Astrocyte (in vitro differentiated cells and primary cell): ENCODE measurements at regions not wholly inside any gene's neighbourhood (a gene's known extent, or its start where the extent isn't known, plus 50 kb on each side); places are given as distances from the start of the nearest gene placed in this dataset.

Experiments used
- DNase-seq: peaks from one replicate; pipeline ENCODE4 v3.0.0-alpha.2; 2010; ENCODE audit warnings: low read depth
- FAIRE-seq: peaks from 2 replicates; lab custom pipeline; 2011; peaks lifted over from hg19 to GRCh38; lab: Jason Lieb, UNC
- H2AFZ ChIP-seq: 2 replicates; pipeline ENCODE4 v1.6.0; 2012; ENCODE audit warnings: low read depth, low read length, inconsistent platforms
- H3K27ac ChIP-seq: 2 replicates; pipeline ENCODE4 v1.5.1; 2011; ENCODE audit warnings: low read depth, low read length, inconsistent platforms
- H3K27me3 ChIP-seq: 2 replicates; pipeline ENCODE4 v1.6.0; 2011; ENCODE audit warnings: low read length, inconsistent platforms; ENCODE audit not compliant: insufficient read depth
- H3K36me3 ChIP-seq: 2 replicates; pipeline ENCODE4 v1.5.1; 2011; ENCODE audit warnings: low read length, inconsistent platforms; ENCODE audit not compliant: insufficient read depth
- H3K4me1 ChIP-seq: 2 replicates; pipeline ENCODE4 v1.5.1; 2011; ENCODE audit warnings: low read length, inconsistent platforms; ENCODE audit not compliant: insufficient read depth
- H3K4me2 ChIP-seq: 2 replicates; pipeline ENCODE4 v1.6.0; 2012; ENCODE audit warnings: low read length, inconsistent platforms
- H3K4me3 ChIP-seq: 2 replicates; pipeline ENCODE4 v1.5.1; 2011; ENCODE audit warnings: low read depth, mild to moderate bottlenecking, low read length, inconsistent platforms; ENCODE audit not compliant: insufficient read depth
- H3K79me2 ChIP-seq: 2 replicates; pipeline ENCODE4 v1.6.0; 2012; ENCODE audit warnings: mild to moderate bottlenecking, low read length, inconsistent platforms; ENCODE audit not compliant: insufficient read depth
- H3K9ac ChIP-seq: 2 replicates; pipeline ENCODE4 v1.6.0; 2012; ENCODE audit warnings: mild to moderate bottlenecking, low read length, inconsistent platforms
- H3K9me3 ChIP-seq: 2 replicates; pipeline ENCODE4 v1.5.1; 2012; ENCODE audit warnings: low read depth, mild to moderate bottlenecking, low read length, inconsistent platforms; ENCODE audit not compliant: insufficient read depth
- H4K20me1 ChIP-seq: 2 replicates; pipeline ENCODE4 v1.6.0; 2012; ENCODE audit warnings: low read length, inconsistent platforms; ENCODE audit not compliant: insufficient read depth
- H3K27ac Mint-ChIP-seq: one replicate; pipeline ENCODE4 v1.8.0; 2021; ENCODE audit warnings: mild to moderate bottlenecking, mixed read lengths; ENCODE audit not compliant: unreplicated experiment
- H3K27me3 Mint-ChIP-seq: one replicate; pipeline ENCODE4 v1.8.0; 2021; ENCODE audit warnings: low read depth, mixed read lengths; ENCODE audit not compliant: unreplicated experiment
- H3K36me3 Mint-ChIP-seq: one replicate; pipeline ENCODE4 v1.8.0; 2021; ENCODE audit warnings: low read depth, mixed read lengths; ENCODE audit not compliant: unreplicated experiment
- H3K4me1 Mint-ChIP-seq: one replicate; pipeline ENCODE4 v1.8.0; 2021; ENCODE audit warnings: low read depth, mixed read lengths; ENCODE audit not compliant: unreplicated experiment
- H3K4me3 Mint-ChIP-seq: one replicate; pipeline ENCODE4 v1.8.0; 2021; ENCODE audit warnings: mild to moderate bottlenecking, moderate library complexity, mixed read lengths; ENCODE audit not compliant: unreplicated experiment
- H3K9me3 Mint-ChIP-seq: one replicate; pipeline ENCODE4 v1.8.0; 2021; ENCODE audit warnings: mild to moderate bottlenecking, mixed read lengths; ENCODE audit not compliant: unreplicated experiment
- EZH2 ChIP-seq: IDR thresholded peaks from 2 replicates; pipeline ENCODE4 v1.6.1; 2012; ENCODE audit warnings: mild to moderate bottlenecking, low read length, inconsistent platforms; ENCODE audit not compliant: insufficient read depth
- TF ChIP-seq, protein P1 (sequence below): IDR thresholded peaks from 2 replicates; pipeline ENCODE4 v1.5.1; 2011; ENCODE audit warnings: low read depth, mild to moderate bottlenecking, inconsistent platforms, low read length, moderate library complexity; ENCODE audit not compliant: insufficient read depth

DNA sequence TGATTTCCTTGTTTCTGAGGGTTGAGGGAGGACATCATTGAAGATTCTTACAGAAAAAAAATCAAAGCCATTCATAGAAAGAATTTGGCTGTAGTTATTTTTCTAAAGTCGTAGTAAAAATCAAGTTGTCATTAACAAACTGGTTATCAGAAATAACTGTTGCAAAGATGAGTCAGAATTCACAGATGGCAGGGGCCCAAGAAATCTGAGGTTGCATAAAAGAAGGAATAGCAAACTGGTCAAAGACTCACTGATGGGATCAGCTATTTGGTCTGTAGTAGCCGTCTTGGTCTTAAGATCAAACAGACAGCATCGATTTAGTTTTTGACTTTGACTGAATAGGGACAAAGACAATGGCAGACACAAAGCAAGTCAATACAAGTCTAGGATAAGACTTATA lies 334.3 kb downstream of the FIGN start:
- Mint-ChIP-seq H3K4me1 (peaks cover 2% of the 10 kb centered on the region), H3K9me3 (no peaks in the 10 kb centered on the region), H3K4me3 (no peak overlapping the region), H3K36me3 (no peaks in the 10 kb centered on the region), H3K27me3 (no peaks in the 10 kb centered on the region), H3K27ac (no peak overlapping the region)
- no peaks in the 10 kb centered on the region for H3K4me1 ChIP-seq
- H3K27me3 ChIP-seq, result no peaks in the 10 kb centered on the region
- no peak overlapping the region for H3K4me3 ChIP-seq
- no peak overlapping the region for H2AFZ ChIP-seq
- no peaks in the 10 kb centered on the region for H3K9me3 ChIP-seq
- no peak overlapping the region for H3K27ac ChIP-seq
- FAIRE-seq, result no peak
- no peaks in the 10 kb centered on the region for H3K79me2 ChIP-seq
- peak overlapping the region; percentile 3 for H3K4me2 ChIP-seq
- no peak overlapping the region for H3K9ac ChIP-seq
- DNase-seq, result peak; percentile 74
- TF ChIP-seq, protein P1, sequence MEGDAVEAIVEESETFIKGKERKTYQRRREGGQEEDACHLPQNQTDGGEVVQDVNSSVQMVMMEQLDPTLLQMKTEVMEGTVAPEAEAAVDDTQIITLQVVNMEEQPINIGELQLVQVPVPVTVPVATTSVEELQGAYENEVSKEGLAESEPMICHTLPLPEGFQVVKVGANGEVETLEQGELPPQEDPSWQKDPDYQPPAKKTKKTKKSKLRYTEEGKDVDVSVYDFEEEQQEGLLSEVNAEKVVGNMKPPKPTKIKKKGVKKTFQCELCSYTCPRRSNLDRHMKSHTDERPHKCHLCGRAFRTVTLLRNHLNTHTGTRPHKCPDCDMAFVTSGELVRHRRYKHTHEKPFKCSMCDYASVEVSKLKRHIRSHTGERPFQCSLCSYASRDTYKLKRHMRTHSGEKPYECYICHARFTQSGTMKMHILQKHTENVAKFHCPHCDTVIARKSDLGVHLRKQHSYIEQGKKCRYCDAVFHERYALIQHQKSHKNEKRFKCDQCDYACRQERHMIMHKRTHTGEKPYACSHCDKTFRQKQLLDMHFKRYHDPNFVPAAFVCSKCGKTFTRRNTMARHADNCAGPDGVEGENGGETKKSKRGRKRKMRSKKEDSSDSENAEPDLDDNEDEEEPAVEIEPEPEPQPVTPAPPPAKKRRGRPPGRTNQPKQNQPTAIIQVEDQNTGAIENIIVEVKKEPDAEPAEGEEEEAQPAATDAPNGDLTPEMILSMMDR, result no peak
- TF ChIP-seq EZH2, result no peak
- no peaks in the 10 kb centered on the region for H3K36me3 ChIP-seq
- no peaks in the 10 kb centered on the region for H4K20me1 ChIP-seq

DNA sequence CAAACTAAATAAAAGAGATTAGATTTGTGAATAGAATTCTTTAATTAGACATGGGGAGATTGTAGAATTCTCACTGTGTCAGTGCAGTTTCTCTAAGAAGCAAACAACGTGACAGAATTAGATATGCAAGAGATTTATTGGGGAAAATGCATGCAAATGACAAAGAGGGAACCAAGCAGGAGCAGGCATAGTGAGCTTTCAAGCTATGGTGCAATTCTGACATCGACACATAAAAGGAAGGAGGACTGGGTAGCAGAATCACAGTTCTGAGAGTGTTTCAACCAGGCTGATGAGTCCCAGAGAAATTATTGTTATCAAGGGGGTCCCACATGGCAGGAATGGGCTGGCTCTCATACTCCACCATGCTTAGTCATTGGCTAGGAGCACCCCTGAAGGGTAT lies 338.4 kb downstream of the FIGN start:
- FAIRE-seq (no peak), DNase-seq (no peak)
- Histone ChIP-seq H3K9me3 (no peaks in the 10 kb centered on the region), H4K20me1 (no peaks in the 10 kb centered on the region), H3K79me2 (no peaks in the 10 kb centered on the region), H3K36me3 (no peaks in the 10 kb centered on the region), H3K4me2 (no peak overlapping the region), H3K27me3 (no peaks in the 10 kb centered on the region), H2AFZ (peak overlapping the region; percentile 22), H3K27ac (no peak overlapping the region), H3K4me1 (no peaks in the 10 kb centered on the region), H3K9ac (no peak overlapping the region), H3K4me3 (no peak overlapping the region)
- Mint-ChIP-seq H3K36me3 (no peaks in the 10 kb centered on the region), H3K4me1 (peaks cover 2% of the 10 kb centered on the region), H3K27ac (no peak overlapping the region), H3K27me3 (no peaks in the 10 kb centered on the region), H3K4me3 (no peak overlapping the region), H3K9me3 (no peaks in the 10 kb centered on the region)
- TF ChIP-seq, protein P1, result no peak
- no peak for TF ChIP-seq EZH2

- H2AFZ ChIP-seq, result no peak overlapping the region
- H4K20me1 ChIP-seq, result no peaks in the 10 kb centered on the region
- FAIRE-seq (no peak), DNase-seq (no peak)
- H3K4me2 ChIP-seq, result no peak overlapping the region
- no peaks in the 10 kb centered on the region for H3K79me2 ChIP-seq
- H3K9me3 ChIP-seq, result no peaks in the 10 kb centered on the region
- no peak overlapping the region for H3K9ac ChIP-seq
- H3K4me1 ChIP-seq, result no peaks in the 10 kb centered on the region
- Mint-ChIP-seq H3K4me1 (no peaks in the 10 kb centered on the region), H3K4me3 (no peak overlapping the region), H3K36me3 (no peaks in the 10 kb centered on the region), H3K27me3 (no peaks in the 10 kb centered on the region), H3K27ac (no peak overlapping the region), H3K9me3 (no peaks in the 10 kb centered on the region)
- no peak overlapping the region for H3K27ac ChIP-seq
- TF ChIP-seq EZH2, result no peak
- TF ChIP-seq, protein P1, result no peak
- H3K27me3 ChIP-seq, result no peaks in the 10 kb centered on the region
- no peak overlapping the region for H3K4me3 ChIP-seq
- no peaks in the 10 kb centered on the region for H3K36me3 ChIP-seq
Observed at GRCh38 chr2:163395602-163396001, 340.2 kb downstream of the FIGN start.
